ENCODE measurements at regions not wholly inside any gene's neighbourhood (a gene's known extent, or its start where the extent isn't known, plus 50 kb on each side); places are given as distances from the start of the nearest gene placed in this dataset.

- peak; percentile 70 for DNase-seq (ENCODE audit: low spot score)
These were observed 105.5 kb upstream of the PITX1 start for GRCh38 chr5:135139381-135140134.

DNA sequence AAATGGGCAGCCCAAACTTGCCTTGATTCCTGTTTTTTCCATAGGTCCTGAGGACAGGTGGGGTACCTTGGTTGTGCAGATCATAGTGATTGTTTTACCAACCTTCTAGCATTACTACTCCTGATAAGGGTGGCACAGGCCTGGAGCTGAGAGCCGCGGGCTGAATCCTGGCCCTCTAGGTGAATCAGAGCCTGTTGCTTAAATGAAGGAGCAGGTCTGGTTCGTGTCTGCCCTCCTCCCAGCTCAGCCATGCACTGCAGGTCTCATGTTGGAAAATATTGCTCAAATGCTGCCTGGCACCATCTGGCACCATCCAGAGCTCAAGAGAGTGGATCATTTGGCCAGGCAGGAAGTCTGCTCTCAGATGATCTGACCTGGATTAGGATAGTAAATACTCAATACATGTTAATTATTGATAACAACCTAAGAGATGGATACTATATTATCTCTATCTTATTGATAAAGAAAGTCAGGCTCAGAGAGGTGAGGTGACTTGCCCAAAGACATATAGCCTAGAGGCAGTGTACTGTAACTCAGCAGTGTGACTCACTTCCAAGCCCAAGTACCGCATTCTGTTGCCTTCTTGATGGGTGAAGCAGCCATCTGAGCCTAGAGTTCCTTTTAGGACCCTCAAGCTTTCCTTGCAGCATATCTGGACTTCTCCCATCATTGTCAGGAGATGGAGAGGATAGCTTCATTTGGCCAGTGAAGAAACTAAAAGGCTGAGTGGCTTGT, 104.3 kb upstream of the PITX1 start:
- DNase-seq (ENCODE audit: low spot score): no peak

DNA sequence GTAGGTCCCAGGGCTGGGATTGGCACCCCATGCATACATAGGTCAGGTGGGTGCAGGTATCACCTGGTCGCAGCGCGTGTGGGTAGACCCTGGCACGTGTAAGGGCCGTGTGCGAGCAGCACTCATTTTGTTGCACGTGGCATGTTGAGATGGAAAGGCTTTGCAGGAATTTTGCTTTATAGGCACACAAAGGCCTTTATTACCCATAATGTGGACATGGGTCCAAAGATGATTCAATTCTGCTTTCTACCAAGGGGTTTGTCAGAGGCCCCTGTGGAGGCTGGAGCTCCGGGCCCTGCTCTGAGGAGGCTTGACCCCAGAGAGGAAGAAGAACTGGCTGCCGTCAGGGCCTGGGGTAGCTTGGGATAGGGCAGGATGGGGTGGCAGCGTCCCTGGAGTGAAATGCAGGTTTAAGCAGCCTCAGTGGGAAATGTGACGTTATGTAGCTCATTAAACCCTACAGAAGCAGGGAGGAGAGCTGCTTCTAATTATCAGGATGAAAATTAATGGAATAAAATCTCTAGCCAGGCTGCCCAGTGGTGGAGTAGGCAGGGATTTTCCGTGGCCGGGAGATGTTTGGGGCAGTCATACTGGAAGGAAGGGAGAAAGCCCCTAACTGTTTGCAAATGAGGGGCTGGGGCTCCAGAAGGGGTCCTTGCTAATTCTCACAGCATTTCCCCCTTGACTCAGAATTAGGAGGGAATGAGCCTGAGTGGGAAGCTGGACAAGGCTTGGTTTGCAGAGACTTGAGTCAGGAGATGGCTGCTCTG, 103.3 kb upstream of the PITX1 start:
- no peak for DNase-seq (ENCODE audit: low spot score)

- no peak for DNase-seq (ENCODE audit: low spot score)
These were observed 102.5 kb upstream of the PITX1 start for GRCh38 chr5:135136546-135136945.

DNA sequence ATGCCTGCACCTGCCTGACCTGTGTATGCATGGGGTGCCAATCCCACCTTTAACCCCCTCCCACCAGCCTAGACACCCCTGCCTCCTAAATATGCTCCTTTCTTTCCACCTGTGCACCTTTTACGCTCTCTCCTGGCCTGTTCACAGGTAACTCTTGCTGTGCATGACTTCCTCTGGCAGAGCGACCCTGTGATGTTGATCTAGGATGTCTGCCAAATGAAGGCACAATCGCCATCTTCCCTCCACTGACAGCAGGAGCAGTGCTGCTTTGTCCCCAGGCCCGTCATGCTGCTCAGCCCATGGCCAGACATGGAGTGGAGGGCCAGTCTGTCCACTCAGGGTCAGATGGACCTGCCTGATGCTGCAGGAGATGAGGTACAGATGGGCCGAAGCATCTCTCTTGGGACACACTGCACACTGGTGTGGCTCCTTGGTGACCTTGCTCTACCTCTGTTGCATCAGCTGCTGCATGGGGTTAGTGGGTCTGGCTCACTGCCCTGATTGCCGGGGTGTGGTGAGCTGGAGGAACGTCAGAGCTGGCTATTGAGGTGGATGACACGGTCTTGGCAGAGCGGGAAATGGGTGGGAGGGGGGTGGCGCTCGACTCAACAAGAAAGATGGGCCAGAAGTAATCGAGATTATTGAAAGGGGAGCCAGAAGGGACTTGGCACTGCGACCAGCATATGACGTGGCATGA, 101.7 kb upstream of the PITX1 start:
- DNase-seq (ENCODE audit: low spot score): no peak

DNA sequence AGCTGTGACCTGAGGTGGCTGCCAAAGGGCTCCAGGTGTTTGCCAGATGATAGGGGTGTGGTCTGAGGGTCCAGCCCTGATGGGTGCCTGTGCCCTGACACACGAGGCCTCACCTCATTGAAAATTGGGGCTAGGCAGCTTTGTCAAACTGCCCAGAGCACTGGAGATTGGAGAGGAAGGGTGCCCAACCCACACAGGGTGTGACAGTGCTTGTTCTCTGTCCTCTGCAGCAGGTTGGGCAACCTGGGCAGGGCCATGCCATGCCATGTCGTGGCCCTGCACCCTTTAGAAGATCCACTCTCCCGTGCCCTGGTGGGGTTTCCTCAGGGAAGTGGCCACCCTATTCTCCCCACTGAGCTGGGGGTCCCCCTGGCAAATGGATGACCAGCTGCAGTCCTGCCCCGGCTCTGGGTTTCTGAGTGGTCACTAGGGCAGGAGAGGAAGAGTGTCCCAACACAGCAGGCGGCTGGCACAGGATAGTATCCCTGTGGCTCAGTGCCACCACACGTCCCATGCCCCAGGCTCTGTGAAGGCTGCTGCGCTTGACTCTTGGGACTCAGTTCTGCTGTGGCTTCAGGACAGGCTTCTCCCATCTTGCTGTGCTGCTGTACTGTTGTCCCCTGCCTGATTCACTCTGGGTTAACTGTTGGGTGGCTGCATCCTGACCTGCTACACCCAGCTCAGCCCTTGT, 100.8 kb upstream of the PITX1 start:
- DNase-seq (ENCODE audit: low spot score): no peak

GRCh38 chr5:135133698-135134515, 99.9 kb upstream of the PITX1 start:
- no peak for DNase-seq (ENCODE audit: low spot score)

- no peak for DNase-seq (ENCODE audit: low spot score)
These were observed 99.2 kb upstream of the PITX1 start for GRCh38 chr5:135133181-135133580.

- no peak for DNase-seq (ENCODE audit: low spot score)
These were observed 98.0 kb upstream of the PITX1 start for GRCh38 chr5:135131801-135132680.

GRCh38 chr5:135130261-135131215, 96.5 kb upstream of the PITX1 start:
- DNase-seq (ENCODE audit: low spot score): no peak

- no peak for DNase-seq (ENCODE audit: low spot score)
These were observed 95.3 kb upstream of the PITX1 start for GRCh38 chr5:135129307-135129706.

DNA sequence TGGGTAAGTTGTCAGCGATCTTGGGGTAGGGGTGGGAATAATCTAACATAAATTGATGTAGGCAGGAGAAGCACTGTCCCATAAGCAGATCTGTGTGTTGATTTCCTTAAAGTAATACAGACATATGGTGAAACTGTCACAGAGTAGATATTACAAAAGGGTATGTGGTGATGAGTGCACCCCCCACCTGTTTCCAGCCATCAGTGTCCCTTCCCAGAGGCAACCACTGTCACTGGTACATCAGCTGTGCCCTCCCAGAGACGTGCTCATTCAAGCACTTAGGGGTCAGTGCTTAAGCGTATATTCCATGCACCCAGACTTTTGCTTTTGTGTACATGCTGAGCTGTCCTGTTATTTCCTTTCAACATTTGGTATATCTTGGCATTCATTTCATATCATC, 94.3 kb upstream of the PITX1 start:
- no peak for DNase-seq (ENCODE audit: low spot score)

DNA sequence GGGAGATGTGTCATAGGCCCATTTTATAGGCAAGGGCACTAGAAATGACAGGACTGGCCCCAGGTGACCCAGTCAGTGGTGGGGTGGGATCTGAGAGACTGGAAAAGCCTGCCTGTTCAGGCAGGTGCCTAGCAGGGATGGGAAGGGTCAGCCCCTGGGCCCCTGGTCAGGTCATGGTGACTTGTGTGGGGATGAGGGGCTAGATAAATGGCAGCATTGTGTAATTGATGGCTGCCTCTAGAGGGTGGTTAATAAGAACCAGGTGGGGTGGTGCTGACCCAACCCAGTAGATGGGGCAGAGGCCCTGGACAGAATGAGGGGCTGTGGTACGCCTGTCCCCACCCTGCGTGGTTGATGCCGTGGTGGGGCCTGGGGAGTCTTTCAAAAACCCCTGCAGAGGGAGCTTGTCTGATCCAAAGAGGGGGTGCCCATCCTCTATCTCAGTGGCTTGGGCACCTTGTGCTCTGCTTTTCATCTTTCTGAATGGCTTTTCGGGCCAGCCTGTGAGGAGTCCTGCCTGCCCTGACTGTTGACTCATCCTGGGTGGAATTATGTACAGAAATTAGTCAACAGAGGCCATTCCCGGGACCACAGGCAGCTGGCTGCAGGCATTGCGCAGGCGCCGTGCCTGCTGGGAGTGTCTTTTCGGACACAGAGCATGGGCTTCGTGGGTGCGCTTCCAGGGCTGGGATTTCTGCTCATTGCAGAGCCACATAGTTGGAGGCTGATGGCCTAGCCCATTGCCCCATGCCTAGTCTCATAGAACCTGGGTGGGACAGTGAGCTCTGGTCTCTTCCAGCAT, 93.6 kb upstream of the PITX1 start:
- DNase-seq (ENCODE audit: low spot score): no peak

- no peak for DNase-seq (ENCODE audit: low spot score)
These were observed 92.8 kb upstream of the PITX1 start for GRCh38 chr5:135126688-135127438.

DNA sequence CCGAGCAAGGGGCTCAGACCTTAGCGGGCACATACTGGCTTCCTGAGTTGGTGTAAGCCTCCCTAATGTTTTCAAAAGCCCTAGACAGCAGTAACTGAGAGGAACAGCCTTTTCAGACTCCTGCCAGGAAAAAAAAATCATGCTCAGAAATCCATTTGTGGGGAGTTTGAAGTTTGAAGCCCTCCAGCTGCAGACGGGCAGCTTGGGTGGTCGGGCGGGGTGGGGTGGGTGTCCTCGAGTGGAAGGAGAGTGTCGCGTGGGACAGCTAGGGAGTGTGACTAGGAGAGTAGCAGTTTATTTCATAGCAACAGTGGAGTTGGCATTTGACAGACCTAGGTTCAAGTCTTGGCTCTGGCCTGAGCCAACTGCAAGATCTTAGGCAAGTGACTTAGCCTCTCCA, 90.7 kb upstream of the PITX1 start:
- no peak for DNase-seq (ENCODE audit: low spot score)

DNA sequence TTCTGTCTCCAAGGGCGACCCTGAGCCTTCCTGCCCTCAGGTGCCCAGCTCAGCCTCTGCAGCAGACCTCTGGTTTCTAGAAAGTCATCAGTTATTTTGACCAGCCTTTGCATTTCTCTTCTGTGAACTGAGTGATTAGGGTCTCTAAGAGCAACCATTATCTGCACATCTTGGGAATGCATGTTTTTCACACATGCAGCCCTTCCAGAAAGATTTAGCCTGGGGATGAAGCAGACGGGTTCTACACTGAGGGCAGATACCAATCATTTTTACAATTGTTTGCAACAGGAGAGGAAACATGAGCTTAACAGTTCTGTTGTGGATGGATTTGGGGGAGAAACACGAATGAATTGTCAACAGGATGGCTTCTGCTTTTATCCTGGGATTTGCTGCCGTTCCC, 90.1 kb upstream of the PITX1 start:
- DNase-seq (ENCODE audit: low spot score): no peak

DNA sequence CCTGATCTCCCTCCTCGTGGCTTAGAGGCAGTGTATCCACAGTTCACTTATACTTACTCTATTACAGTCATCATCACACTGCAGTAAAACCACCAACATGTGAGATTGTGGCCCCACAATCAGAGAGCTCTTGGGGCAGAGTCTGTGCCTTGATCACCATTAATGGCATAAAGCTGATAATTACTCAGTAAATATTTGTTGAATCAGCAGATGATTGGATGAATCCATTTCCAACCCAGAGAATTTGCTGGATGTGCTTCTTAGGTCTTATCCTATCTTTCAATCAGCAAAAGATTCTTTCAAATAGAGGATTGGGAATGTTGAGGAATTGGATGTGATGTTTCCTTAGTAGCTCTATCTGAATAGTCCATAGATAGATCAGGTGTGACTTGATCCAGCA, 88.8 kb upstream of the PITX1 start:
- DNase-seq (ENCODE audit: low spot score): no peak
